MCF 10A (cell line): ENCODE measurements at regions not wholly inside any gene's neighbourhood (a gene's known extent, or its start where the extent isn't known, plus 50 kb on each side); places are given as distances from the start of the nearest gene placed in this dataset.
A peak's percentile ranks its signal among the peaks of the same experiment; 100 is the strongest.

ENCODE experiments used
- BruUV-seq: library from RNA; stranded (reverse); fragments of 400-500 nt; replicated peaks from 2 replicates; lab custom pipeline; 2021; lab: Mats Ljungman, UMichigan
- CTCF ChIA-PET: fragments of 300-600 bp; sonication (Branson Sonifier 250); formaldehyde crosslinking; extraction: SDS; loops from one replicate; lab custom pipeline; 2021; ENCODE audit warnings: antibody characterized with exemption, inconsistent platforms; lab: Yijun Ruan, JAX
- POLR2A ChIA-PET: fragments of 300-600, 350-650 bp; sonication (Branson Sonifier 250); formaldehyde crosslinking; extraction: SDS; loops from one replicate; lab custom pipeline; 2020; ENCODE audit warnings: antibody characterized with exemption, inconsistent platforms; lab: Yijun Ruan, JAX
- DNase-seq: peaks from one replicate; pipeline ENCODE4 v3.0.0-alpha.2; 2018; ENCODE audit not compliant: unreplicated experiment
- H3K27ac Mint-ChIP-seq: one replicate; pipeline ENCODE4 v1.8.0; 2022; ENCODE audit warnings: mild to moderate bottlenecking, low read depth, mixed read lengths; ENCODE audit not compliant: unreplicated experiment
- H3K27me3 Mint-ChIP-seq: one replicate; pipeline ENCODE4 v1.8.0; 2022; ENCODE audit warnings: mixed read lengths; ENCODE audit not compliant: insufficient read depth, unreplicated experiment
- H3K36me3 Mint-ChIP-seq: one replicate; pipeline ENCODE4 v1.8.0; 2022; ENCODE audit warnings: mild to moderate bottlenecking, moderate library complexity, mixed read lengths; ENCODE audit not compliant: insufficient read depth, unreplicated experiment
- H3K4me1 Mint-ChIP-seq: one replicate; pipeline ENCODE4 v1.8.0; 2022; ENCODE audit warnings: mixed read lengths; ENCODE audit not compliant: insufficient read depth, unreplicated experiment
- H3K4me3 Mint-ChIP-seq: one replicate; pipeline ENCODE4 v1.8.0; 2022; ENCODE audit warnings: mild to moderate bottlenecking, moderate library complexity, mixed read lengths; ENCODE audit not compliant: unreplicated experiment
- H3K9me3 Mint-ChIP-seq: one replicate; pipeline ENCODE4 v1.8.0; 2022; ENCODE audit warnings: mixed read lengths; ENCODE audit not compliant: unreplicated experiment
- CTCF ChIP-seq: fragments of 200-600 bp; IDR thresholded peaks from one replicate; pipeline ENCODE4 v1.8.0; 2022; ENCODE audit warnings: antibody characterized with exemption, mild to moderate bottlenecking; ENCODE audit not compliant: unreplicated experiment
- intact Hi-C: fragments of 100-400 bp; cut with micrococcal nuclease; formaldehyde crosslinking; loops from 2 replicates; pipeline ENCODE4 v1.14.1; 2022

DNA sequence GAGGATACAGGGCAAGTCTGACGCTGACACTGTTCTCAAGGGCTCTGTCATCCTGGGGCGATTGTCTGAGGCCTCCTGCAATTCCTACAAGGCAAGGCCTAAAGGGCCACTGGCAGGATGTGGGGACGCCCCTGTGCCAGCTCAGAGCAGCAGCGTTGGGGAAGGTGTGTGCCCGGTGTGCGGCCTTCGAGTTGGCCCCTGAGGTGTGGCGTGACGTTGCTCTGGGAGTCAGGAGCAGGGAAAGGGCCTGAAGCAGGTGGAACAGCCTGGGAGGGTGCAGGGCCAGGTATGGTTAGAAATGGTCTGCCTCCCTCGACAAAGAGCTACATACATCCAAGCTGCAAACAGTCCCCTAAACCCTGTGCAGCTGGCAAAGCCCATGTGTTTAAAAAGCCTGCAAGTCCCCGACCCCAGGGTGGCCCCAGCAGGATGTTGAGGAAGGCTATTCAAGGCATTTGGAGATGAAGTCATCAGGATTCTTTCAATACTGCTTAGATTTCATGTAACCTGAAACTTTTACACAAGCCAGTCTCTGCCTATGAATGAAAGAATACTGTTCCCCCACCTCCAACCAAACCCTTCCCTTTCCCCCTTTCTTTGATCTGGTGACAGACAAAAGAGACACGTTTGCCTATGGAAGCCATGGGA is 142.5 kb upstream of the TNS3 start:
- intact Hi-C loops = no loop called here
- no peak overlapping the region for H3K4me3 Mint-ChIP-seq
- CTCF ChIA-PET = interaction anchor here (0.6 kb wide), 1 partner anchor 83 kb away, joined by 3 read pairs; no protein-coding TSS in a partner anchor
- BruUV-seq = no TSS peak
- H3K27ac Mint-ChIP-seq = no peak overlapping the region
- peaks cover 13% of the 10 kb centered on the region for H3K4me1 Mint-ChIP-seq
- no peaks in the 10 kb centered on the region for H3K36me3 Mint-ChIP-seq
- TF ChIP-seq CTCF = no peak
- no peaks in the 10 kb centered on the region for H3K27me3 Mint-ChIP-seq
- DNase-seq = peak; percentile 9
- H3K9me3 Mint-ChIP-seq = no peaks in the 10 kb centered on the region
- POLR2A ChIA-PET = interaction anchor here (1.1 to 1.2 kb wide), 3 partner anchors 16 to 39 kb away, joined by 3 to 4 read pairs (median 4); no protein-coding TSS in a partner anchor

DNA sequence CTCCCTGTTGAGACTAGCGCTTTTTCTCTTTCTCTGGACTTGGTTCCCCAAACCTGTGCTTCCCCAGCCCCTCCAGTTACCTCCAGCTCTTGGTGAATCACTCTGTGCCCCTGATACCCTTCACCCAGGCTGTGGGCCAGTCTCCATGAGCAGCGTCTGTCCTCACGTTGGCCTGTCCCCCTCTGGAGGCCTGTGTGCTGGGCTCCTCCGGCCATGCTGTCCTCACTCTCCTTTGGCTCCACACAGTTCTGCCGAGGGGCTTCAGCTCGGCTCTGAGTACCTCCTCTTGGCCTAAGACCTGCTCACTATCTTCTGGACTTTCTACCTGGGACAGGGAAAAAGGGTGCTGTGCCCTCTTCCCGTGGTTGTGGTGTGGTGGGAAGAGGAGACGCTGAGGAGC is 140.2 kb upstream of the TNS3 start:
- H3K9me3 Mint-ChIP-seq = no peaks in the 10 kb centered on the region
- DNase-seq = no peak
- TF ChIP-seq CTCF = no peak
- no TSS peak for BruUV-seq
- ChIA-PET CTCF (no interaction called here), POLR2A (no interaction called here)
- H3K27ac Mint-ChIP-seq = no peak overlapping the region
- peaks cover 13% of the 10 kb centered on the region for H3K4me1 Mint-ChIP-seq
- intact Hi-C loops = no loop called here
- H3K27me3 Mint-ChIP-seq = no peaks in the 10 kb centered on the region
- no peaks in the 10 kb centered on the region for H3K36me3 Mint-ChIP-seq
- no peak overlapping the region for H3K4me3 Mint-ChIP-seq

GRCh38 chr7:47721670-47722069 is 139.8 kb upstream of the TNS3 start:
- Mint-ChIP-seq H3K4me3 (no peak overlapping the region), H3K4me1 (peaks cover 13% of the 10 kb centered on the region), H3K36me3 (no peaks in the 10 kb centered on the region), H3K27ac (no peak overlapping the region), H3K9me3 (no peaks in the 10 kb centered on the region), H3K27me3 (no peaks in the 10 kb centered on the region)
- POLR2A ChIA-PET = no interaction called here
- DNase-seq = peak; percentile 32
- TF ChIP-seq CTCF = peak; percentile 14
- CTCF ChIA-PET = no interaction called here
- intact Hi-C loops = no loop called here
- no TSS peak for BruUV-seq

GRCh38 chr7:47720907-47721244 is 139.0 kb upstream of the TNS3 start:
- no peaks in the 10 kb centered on the region for H3K27me3 Mint-ChIP-seq
- no peaks in the 10 kb centered on the region for H3K9me3 Mint-ChIP-seq
- no peaks in the 10 kb centered on the region for H3K36me3 Mint-ChIP-seq
- DNase-seq = no peak
- H3K4me1 Mint-ChIP-seq = peaks cover 13% of the 10 kb centered on the region
- no TSS peak for BruUV-seq
- CTCF ChIA-PET = no interaction called here
- no peak overlapping the region for H3K27ac Mint-ChIP-seq
- intact Hi-C loops = no loop called here
- TF ChIP-seq CTCF = no peak
- POLR2A ChIA-PET = interaction anchor here (0.6 kb wide), 1 partner anchor 20 kb away, joined by 3 read pairs; no protein-coding TSS in a partner anchor
- no peak overlapping the region for H3K4me3 Mint-ChIP-seq
